GDM1 (cell line): ENCODE measurements at regions not wholly inside any gene's neighbourhood (a gene's known extent, or its start where the extent isn't known, plus 50 kb on each side); places are given as distances from the start of the nearest gene placed in this dataset.
"Not testable (repeated sequence)": the region's sequence is repeated elsewhere in the genome, so short reads cannot be mapped to it uniquely, and the experiment has no call there.

Source experiments
- DNase-seq: peaks from one replicate; lab custom pipeline; 2025; lab: John Stamatoyannopoulos, UW

DNA sequence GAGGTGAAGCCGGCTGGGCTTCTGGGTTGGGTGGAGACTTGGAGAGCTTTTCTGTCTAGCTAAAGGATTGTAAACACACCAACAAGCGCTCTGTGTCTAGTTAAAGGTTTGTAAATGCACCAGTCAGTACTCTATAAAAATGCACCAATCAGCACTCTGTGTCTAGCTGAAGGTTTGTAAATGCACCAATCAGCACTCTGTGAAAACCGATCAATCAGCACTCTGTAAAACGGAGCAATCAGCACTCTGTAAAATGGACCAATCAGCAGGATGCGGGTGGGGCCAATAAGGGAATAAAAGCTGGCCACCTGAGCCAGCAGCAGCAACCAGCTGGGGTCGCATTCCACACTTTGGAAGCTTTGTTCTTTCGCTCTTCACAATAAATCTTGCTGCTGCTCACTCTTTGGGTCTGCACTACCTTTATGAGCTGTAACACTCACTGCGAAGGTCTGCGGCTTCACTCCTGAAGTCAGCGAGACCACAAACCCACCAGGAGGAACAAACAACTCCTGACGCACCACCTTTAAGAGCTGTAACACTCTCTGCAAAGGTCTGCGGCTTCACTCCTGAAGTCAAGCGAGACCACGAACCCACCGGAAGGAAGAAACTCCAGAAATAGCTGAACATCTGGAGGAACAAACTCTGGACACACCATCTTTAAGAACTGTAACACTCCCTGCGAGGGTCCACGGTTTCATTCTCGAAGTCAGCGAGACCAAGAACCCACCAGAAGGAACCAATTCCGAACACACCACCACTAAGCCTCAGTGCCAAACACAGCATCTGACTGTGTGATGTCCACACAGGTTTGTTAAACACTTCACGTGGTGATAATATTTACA is 378.2 kb upstream of the CCDC54 start:
- DNase-seq, result peak; percentile 40

DNA sequence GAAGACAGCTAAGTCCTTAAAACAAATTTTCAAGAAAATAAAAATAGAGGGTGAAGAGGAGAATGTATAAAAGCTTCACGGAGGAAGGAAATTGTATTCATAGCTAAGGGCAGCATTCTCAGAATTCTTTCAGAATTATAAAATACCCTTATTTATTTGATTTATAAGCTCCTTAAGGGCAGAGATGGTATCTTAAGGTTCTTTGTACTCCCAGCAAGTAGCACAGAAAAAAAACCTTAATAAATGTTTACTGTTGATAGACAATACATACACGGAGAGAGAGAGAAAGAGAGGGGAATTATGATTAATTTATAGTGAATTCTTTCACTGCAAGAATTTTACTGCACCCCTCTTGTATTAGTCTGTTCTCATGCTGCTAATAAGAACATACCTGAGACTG is 375.6 kb upstream of the CCDC54 start:
- DNase-seq, result no peak

DNA sequence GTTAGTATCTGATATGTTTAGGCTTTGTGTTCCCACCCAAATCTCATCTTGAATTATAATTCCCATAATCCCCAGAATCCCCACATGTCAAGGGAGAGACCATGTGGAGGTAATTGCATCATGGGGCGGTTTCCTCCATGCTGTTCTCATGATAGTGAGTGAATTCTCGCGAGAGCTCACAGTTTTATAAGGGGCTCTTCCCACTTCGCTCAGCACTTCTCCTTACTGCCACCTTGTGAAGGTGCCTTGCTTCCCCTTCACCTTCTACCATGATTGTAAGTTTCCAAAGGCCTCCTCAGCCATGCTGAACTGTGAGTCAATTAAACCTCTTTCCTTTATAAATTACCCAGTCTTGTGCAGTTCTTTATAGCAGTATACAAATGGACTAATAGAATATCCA is 371.9 kb upstream of the CCDC54 start:
- DNase-seq, result not testable (repeated sequence)

DNA sequence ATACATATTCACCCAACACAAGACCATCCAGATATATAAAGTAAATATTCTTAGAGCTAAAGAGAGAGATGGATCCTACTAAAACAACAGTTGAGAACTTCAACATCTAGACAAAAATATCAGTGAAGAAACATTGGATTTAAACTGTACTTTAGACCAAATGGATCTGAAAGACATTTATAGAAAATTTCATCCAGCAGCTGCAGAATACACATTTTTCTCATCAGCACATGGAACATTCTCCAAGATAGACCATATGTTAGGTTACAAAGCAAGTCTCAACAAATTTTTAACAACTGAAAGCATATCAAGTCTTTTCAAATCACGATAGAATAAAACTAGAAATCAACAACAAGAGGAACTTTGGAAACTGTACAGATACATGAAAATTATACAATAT is 369.0 kb upstream of the CCDC54 start:
- DNase-seq, result no peak

DNA sequence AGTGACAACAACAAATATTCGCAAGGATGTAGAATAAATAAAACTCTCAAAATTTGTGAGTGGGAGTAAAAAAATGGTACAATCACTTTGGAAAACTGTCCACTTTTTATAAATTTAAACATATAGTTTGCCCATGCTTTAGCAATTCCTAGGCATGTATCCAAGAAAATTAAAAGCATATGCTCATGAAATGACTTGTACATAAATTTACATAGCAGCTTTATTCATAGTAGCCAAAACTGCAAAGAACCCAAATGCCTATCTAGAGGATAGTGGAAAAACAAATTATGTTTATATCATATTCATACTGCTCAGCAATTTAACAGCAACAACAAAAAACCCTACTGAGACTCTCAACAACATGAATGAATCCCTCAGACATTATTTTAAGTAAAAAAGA is 363.6 kb upstream of the CCDC54 start:
- no peak for DNase-seq

DNA sequence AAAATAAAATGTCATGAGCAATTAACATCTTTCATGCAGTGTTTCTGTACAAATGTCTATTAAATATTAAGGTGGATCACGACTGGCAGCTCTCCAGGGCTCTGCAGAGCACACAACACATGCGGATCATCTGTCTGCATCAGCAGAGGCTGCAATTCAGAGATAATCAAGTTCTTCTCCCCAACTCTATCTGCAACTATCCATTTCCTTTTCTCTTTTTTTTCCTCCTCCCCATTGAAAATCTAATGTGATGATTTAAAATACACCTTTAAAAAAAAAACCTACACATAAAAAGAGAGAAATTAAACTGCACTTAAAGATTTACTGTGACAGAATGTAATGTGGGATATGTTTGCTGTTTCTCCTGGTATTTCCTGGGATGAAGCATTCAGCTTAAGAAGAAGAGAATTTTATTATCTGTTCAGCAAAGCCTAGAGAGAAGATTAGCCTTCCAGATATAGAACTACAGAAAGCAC is 352.6 kb upstream of the CCDC54 start:
- DNase-seq, result no peak

DNA sequence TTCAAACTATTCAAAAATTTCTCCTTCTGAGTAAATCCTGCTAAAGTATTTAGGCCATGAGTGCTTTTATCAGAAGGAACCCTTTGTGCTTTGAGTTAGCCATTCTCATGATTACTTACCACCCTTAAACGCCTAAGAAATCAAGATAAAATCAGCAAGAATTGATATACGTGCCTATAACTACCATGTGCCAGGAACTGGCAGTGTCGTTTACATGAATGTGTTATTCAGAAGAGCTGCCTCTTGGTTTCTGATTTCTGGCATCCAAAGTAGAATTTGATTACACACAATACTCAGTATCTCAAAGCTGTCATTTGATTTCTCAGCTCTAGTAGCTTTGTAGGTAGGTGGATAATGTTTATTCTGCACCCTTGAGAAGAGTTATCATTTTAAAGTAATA is 351.3 kb upstream of the CCDC54 start:
- no peak for DNase-seq

DNA sequence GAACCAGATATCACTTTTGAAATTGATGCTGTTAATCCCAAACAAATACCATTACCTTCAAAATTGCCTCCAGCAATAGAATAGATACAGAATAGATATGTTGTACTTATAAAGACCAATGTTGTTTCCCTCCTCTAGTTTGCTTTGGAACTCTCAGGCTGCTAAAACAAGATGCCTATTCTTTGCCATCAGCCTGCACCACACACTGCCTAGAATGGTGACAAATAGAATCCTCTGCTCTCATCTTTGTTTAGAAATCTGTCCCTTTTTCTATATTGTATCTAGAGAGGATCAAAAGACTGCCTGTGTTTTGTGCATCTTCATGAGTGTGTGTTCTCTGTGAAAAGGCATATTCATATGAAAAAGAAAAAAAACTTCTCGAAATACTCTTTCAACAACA is 349.2 kb upstream of the CCDC54 start:
- no peak for DNase-seq

DNA sequence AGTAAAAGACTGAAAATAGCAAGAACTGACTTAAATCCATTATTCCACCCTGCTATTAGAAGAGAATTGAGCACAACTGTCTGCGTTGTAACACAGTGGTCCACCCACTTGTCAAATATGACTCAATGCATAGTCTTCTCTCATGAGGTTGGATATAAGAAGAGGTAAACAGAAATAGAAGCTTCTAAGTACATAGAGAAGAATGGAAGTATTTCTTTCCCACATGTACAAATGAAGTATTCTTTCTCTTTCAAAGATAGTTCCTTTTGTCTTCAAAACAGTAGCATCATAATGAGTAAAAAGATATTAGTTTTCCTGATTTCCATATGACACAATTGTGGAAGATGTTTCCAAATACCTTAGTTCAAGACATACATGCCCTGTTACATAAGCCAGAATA is 348.6 kb upstream of the CCDC54 start:
- DNase-seq, result no peak

DNA sequence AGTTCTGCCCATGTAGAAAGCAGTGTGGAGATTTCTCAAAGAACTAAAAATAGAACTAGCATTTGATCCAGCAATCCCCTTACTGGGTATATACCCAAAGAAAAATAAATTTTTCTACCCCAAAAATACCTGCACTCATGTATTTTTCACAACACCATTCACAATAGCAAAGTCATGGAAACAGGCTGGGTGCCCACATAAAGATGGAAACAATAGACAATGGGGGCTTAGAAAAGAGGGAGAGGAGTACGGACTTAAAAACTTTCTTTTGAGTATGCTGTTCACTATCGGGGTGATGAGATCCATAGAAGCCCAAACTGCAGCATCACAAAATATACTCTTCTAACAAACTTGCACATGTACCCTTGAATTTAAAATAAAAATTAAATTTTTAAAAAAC is 345.1 kb upstream of the CCDC54 start:
- no peak for DNase-seq

DNA sequence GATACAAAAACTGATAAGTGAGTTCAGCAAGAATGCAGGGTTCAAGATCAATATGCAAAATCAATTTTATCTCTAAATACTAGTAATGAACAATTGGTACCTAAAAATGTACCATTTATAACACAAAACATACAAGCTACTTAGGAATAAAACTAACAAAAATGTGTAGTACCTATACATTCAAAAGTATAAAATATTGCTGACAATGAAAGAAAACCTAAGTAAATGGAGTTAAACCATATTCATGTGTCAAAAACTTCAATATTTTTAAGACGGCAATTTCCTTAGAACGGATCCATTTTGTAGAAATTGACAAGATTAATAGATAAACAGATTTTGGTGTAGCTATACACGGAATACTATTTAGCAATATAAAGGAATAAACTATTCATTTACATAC is 343.1 kb upstream of the CCDC54 start:
- DNase-seq, result no peak

DNA sequence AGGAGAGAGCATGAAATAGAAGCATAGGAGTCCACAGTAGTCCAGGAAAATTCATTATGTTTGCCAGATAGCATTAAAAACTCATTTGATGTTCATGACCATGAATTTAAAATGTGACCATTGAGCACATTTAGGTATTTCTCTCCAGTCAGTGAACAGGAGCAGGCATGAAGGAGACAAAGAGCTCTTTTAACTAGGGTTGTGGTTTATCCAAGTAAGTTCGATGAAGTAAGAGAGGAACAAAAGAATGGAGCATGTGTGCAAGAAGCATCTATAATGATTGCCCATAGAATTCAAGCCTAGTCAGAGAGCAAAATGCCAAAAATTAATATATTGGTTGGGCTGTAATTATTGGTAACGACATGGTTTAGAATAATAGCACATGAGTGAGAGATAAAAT is 342.1 kb upstream of the CCDC54 start:
- no peak for DNase-seq

DNA sequence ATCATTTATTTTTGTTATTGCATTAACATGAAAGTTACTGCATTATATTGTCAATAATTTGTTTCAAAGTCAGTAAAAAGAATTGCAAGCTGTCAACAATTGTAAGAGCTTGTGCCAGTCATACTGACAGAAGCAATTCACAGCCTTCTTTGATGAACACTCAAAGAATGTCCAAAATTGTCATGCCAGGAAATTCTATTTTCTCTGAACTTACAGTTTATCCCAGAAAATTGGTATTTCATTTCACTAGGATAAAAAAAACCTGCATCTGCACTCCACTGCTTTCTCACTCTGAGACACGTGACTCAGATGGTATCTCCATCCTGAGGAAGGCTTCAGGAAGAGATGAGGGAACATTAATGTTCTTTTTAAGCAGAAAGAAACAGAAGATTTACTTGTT is 332.6 kb upstream of the CCDC54 start:
- no peak for DNase-seq

DNA sequence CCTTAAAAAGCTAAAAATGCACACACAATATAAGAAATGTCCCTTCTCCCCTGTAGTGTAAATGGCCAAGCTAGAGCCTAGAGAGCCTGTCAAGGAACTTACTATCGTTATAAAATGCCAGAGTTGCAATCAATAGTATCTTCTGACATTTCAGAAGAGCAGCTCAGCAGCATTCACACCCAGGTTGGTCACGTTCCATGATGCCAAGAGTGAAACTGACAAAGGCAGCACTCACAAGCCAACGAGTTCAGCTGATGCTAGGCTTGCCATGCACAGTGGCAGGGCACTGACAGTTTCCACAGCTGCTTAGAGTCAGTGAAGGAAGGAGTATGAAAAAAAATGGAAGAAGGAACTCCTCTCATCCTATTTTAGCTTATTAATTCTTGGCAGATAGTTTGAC is 331.4 kb upstream of the CCDC54 start:
- no peak for DNase-seq

DNA sequence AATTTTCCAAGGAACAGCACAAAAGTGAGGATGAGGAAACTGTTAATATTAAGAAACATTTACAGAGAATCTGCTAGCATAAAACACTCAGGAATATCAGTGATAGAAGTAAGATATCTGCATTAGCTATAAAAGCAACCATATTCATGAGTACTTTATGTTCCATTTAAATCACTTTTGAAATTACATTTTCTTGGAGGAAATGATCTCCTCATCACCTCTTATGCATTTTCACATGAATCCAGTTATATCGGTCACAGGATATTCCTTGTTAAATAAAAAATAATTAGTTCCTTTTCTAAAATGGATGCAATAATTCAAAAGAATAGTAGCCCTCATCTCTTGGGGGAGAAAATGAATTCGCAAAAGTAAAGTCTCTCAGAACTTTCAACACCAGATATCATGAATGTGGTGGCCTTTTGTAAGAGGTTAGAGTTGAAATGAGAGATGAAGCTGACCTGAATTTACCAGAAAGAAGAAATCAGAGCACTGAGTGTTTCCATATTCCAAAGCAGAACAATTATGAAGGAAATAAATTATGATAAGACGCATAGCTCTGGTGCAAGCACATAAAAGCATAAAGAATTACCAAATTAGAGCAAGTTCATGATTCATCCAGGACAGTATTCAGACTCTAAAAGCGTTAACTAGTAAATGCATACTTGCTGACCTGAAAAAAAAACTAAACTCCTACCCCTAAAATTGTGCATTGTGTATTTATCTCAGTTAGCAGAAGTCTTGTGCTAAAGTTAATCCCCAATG is 321.9 kb upstream of the CCDC54 start:
- no peak for DNase-seq

DNA sequence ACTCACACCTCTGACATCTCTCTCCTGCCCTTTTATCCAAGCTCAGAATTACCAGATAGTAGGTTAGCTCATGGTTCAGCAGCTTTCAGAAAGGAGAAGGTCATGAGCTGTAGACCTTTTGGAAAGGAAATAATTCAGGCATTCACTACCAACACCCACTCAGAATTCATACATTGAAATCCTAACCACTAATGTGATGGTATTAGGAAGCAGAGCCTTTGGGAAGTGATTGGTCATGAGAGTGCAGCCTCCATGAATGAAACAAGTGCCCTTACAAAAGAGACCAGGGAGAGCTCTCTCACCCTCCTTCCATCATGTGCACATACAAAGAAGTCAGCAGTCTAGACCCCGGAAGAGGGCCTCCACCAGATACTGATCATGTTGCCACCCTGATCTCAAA is 315.8 kb upstream of the CCDC54 start:
- DNase-seq, result no peak

DNA sequence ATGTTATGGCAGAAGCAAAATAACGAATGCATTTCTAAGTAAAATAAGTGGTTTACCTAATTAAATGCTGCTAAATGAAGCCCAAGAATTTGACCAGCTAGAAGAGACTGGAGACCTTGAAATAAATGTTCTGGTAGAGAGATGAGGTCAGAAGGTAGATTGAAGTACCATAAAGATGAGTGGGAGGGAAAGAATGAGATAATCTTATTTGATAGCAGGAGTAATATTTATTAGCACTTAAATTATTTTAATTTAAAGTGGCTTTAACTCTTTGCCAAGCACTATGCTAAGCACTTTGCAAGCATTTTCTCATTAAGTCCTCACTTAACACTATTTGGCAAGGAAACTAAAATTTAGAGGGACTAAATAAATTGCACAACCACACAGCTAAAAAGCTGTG is 314.9 kb upstream of the CCDC54 start:
- no peak for DNase-seq

DNA sequence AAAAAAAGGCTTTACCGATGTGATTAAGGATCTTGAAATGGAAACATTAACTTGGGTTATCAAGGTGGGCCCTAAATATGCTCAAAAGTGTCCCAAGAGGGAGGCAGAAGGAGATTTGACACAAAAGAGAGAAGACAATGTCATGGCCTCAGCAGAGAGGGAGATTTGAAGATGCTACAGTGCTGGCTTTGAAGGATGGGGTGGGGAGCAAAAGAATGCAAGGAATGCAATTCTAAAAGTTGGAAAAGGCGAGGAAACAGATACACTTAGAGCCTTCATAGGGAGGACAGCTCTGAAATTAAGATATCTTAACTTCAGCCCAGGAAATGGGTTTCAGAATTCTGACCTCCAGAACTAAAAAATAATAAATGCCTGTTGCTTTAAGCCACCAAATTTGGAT is 314.5 kb upstream of the CCDC54 start:
- DNase-seq, result no peak

DNA sequence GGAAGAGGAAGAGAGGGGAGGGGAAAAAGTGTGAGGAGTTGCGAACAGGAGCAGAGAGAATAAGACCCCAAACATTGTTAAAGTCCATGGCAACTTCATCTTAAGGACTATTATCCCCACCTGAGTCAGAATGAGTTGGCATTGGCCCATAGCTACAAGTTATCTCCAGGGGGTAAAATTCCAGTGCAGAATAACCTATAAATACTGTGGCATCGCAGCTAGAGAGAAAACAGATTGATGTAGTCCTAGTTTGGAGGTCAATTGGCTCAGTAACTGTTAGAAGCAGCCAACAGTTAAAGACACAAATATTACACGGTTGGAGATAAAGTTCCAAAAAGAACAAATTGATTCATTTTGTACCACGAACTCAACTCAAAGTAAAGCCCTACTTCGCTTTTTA is 313.9 kb upstream of the CCDC54 start:
- no peak for DNase-seq

DNA sequence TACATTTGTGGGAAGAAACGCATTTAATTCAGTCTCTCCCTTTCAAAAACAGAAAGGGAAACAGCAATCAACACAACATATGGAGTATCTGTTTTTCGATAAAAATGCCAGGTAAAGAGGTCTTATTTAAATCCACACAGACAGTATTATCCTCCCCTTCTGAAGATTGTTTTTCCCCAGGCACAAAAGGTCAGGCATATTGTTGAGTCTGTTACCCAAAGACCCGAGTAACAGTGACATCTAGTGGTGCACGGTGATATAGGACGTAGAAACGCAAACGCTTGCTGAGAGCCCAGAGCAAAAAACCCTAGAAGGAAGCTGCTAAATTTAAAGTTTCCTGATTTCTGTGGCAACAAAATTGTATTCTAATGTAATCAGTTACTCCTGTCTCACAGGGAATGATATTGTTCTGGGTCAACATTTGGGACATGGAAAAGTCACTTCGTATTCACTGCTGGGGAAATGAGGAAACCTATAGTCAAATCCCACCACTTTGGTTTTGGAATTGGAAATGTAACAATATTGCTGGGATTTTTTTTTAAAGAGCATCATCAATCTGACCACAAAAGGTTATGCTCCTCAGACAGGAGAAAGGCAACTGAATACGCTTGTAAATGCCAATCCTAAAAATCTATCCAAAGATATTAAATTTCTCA is 312.7 kb upstream of the CCDC54 start:
- DNase-seq, result peak; percentile 49

DNA sequence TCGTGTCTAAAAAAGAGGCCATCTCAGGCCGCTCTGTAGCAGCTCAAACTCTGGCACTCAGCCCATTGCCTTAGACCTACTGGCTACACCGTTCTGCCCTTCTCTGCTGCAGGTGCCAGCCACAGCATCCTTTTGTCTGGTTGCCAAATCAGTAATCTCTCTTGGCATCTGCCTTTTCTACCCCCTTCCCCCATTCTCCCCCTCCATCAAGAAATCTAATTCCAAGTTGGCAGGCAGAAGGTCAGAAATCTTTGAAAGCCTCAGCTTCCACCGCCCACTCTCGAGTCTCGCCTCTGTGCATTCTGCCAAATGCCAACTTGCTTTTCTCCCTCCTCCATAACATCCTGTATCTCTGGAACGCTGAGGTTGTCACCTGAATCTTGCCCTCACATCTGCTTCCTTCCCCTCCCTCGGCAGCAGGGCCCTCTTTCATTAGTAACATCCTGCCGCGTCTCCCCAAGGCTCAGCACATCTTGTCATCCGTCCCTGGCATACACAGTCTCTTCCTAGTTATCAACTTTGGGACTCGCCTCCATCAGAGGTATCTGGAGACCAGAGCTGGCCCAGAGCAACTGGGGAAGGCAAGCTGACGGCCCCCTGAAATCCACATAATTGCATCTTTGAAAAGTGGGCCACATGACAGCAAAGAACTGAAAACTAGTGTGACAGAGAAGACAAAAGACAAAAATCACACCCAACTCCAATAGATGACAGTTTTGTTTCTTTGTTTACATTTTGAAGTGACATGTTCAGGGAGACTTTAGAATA is 312.0 kb upstream of the CCDC54 start:
- no peak for DNase-seq

DNA sequence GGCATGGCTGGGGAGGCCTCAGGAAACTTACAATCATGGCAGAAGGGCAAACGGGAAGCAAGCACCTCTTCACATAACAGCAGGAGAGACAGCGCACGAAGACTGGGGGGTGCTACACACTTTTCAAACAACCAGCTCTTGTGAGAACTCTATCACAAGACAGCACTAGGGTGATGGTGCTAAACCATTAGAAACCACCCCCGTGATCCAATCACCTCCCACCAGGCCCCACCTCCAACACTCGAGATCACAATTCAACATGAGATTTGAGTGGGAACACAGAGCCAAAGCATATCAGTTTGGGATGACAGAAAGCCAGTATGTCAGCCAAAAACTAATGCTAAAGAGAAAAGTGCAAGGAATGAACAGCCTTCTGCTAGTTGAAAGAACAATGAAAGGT is 309.8 kb upstream of the CCDC54 start:
- DNase-seq, result no peak
